NB4 (cell line): ENCODE measurements at regions not wholly inside any gene's neighbourhood (a gene's known extent, or its start where the extent isn't known, plus 50 kb on each side); places are given as distances from the start of the nearest gene placed in this dataset.

Experiments used
- DNase-seq: peaks from one replicate; pipeline ENCODE4 v3.0.0; 2010; ENCODE audit warnings: low read depth
- H3K4me3 ChIP-seq: one replicate; pipeline ENCODE4 v1.5.1; 2011; ENCODE audit warnings: mild to moderate bottlenecking, low read depth, low read length, moderate library complexity
- CTCF ChIP-seq: IDR thresholded peaks from one replicate; pipeline ENCODE4 v1.5.1; 2012; ENCODE audit warnings: low read depth, low read length
- MYC ChIP-seq: IDR thresholded peaks from 2 replicates; pipeline ENCODE4 v1.6.1; 2011; ENCODE audit warnings: low read depth, low read length
- POLR2A ChIP-seq: IDR thresholded peaks from 2 replicates; pipeline ENCODE4 v1.6.1; 2011; ENCODE audit warnings: mild to moderate bottlenecking; ENCODE audit not compliant: insufficient read length; ENCODE audit errors: extremely low read depth
- TF ChIP-seq, protein P1 (sequence below): IDR thresholded peaks from 2 replicates; pipeline ENCODE4 v1.6.1; 2011; ENCODE audit warnings: low read depth, low read length

DNA sequence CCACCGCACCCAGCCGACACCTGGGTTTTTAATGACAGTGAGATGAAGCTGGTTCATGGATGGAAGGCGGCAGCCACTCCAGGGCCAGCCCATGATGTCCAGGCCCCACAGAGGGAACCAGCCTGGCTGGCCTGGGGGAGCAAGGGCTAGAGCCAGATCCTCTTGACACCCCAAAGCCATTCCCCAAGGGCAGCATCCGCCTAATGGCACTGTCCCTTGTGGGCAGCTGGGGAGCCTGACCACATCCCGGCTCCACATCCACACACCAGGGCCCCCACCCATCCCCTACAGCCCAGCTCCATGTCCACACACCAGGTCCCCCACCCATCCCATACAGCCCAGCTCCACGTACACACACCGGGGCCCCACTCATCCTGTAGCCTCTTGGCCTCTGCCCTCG is 53.3 kb upstream of the ACSF3 start:
- H3K4me3 ChIP-seq = no peak overlapping the region
- no peak for TF ChIP-seq POLR2A
- DNase-seq = no peak

GRCh38 chr16:89040861-89041570 is 52.6 kb upstream of the ACSF3 start:
- H3K4me3 ChIP-seq = no peak overlapping the region
- no peak for DNase-seq
- TF ChIP-seq, protein P1, sequence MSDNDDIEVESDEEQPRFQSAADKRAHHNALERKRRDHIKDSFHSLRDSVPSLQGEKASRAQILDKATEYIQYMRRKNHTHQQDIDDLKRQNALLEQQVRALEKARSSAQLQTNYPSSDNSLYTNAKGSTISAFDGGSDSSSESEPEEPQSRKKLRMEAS = no peak
- TF ChIP-seq POLR2A (no peak), CTCF (no peak)

GRCh38 chr16:89041571-89042481 is 51.8 kb upstream of the ACSF3 start:
- TF ChIP-seq CTCF = no peak
- TF ChIP-seq, protein P1 = no peak
- TF ChIP-seq POLR2A = no peak
- TF ChIP-seq MYC = no peak
- no peak for DNase-seq
- H3K4me3 ChIP-seq = no peak overlapping the region

GRCh38 chr16:89042711-89043551 is 50.7 kb upstream of the ACSF3 start:
- no peak for TF ChIP-seq CTCF
- TF ChIP-seq, protein P1 = no peak
- no peak for TF ChIP-seq MYC
- TF ChIP-seq POLR2A = no peak
- DNase-seq = no peak
- no peak overlapping the region for H3K4me3 ChIP-seq

DNA sequence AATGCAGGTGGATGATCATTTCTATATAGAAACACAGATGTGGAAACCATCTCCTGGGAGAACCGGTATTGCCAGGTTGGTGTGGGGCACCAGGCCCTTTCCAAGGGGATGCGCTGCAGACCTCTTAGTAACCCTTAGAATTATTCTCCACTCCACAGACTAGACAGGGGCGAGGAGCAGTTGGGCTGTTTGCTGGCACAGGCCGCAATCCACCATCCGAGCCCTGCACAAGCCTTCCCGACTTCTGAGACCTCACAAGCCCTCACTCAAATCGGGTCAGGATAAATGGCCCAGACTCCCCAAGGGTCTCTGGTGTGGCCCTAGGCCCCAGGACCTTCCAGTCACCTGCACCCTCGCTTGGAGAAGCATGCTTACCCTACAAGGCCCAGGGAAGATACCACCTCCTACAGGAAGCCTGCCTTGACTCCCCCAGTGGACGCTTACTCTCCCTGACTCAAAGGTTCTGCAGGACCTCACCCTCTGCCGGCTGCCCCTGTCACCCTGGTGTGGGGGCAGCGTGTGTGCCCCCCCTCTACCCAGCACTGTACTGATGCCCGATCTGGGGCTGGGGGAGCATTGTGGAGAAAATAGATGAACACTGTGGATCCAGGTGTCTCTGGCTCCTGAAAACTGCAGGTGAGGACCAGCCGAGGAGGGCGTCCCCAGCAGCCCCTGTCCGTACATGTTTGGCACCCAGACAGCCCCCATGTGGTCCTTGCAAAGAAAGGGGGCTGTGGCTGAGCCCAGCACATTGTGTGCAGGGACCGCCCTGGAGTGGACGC is 49.8 kb upstream of the ACSF3 start:
- no peak for DNase-seq
- H3K4me3 ChIP-seq = no peak overlapping the region
- no peak for TF ChIP-seq POLR2A
- TF ChIP-seq, protein P1 = no peak
- TF ChIP-seq MYC = no peak
- no peak for TF ChIP-seq CTCF
